NCI-H69 (cell line): ENCODE measurements at regions not wholly inside any gene's neighbourhood (a gene's known extent, or its start where the extent isn't known, plus 50 kb on each side); places are given as distances from the start of the nearest gene placed in this dataset.

ENCODE experiments used
- DNase-seq: peaks from one replicate; lab custom pipeline; 2025; lab: John Stamatoyannopoulos, UW

- DNase-seq: no peak
Measured at GRCh38 chr9:85260275-85260845, 481.4 kb downstream of the AGTPBP1 start.

DNA sequence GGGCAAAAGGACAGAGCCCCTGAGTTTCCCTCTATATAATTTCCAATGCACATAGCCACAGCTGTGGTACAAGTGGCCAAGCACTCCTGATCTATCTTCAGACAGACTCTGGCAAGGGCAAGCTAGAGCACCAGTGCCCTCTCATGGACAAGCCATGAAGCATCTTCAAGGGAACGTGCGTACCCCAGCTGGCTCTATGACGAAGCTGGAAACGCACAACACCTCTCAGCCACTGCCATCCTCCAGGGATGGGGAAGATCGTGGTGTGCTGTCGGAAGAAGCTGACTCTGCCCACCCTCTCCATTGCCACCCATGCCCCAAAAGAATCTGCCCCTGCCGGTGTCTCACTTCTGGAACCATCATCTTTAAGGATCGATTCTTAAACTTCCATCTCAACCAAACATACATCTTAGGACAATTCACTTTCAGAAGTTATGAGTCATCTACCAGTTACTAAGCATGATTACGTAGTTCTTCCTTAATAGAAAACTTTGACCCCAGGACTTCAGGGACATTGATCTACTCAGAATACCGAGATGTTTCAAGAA lies 482.9 kb downstream of the AGTPBP1 start:
- DNase-seq: peak; percentile 64

GRCh38 chr9:85258236-85258635 lies 483.5 kb downstream of the AGTPBP1 start:
- no peak for DNase-seq

DNA sequence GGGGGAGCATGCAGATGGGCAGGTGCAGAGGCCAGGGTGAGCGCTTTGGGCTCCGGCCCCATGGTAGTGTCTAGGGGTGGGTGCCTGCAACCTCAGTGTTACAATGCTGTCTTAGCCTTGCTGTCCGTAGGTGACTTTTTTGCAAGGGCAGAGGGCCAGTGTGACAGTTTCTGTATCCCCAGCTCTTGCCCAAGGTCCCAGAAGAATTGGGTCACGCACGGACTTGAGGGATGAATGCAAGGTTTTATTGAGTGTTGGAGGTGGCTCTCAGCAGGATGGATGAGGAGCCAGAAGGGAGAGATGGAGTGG lies 492.5 kb downstream of the AGTPBP1 start:
- DNase-seq: no peak

DNA sequence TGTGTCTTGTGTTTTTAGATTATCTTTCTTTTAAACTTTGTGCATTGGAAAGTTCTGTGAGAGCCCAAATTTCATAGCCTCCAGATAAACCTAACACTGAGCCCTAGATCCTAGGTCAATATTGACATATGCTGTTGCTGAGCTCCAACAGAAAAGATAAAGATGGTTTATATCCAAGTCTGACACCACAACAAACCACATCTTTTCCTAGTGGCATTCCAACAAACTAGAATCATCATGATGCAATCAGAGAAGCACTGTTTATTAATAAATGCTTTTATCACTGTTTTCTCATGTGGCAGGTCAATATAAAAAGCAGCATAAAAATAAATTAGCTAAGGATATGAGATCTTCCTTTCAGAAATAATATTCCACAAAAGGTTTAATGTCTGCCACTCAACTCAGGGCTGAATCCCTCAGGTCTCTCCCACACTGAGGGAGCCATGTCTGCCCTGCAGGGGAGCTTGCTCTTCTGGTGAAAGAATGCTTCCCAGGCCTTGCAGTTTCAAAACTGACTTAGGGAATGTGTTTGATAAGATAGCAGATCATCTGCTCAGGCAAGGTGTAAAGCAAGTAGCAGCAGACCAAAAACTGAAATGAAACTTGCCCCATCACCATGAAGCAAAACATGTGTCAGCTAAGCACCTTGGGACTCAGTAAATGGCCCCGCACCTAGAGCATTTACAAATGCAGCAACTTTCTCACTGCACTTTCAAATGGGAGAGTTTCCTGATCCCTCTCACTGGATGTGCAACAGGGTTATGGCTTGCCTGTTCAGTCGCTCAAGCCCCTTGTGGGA lies 493.0 kb downstream of the AGTPBP1 start:
- no peak for DNase-seq

- no peak for DNase-seq
Measured at GRCh38 chr9:85246541-85246940, 495.2 kb downstream of the AGTPBP1 start.

DNA sequence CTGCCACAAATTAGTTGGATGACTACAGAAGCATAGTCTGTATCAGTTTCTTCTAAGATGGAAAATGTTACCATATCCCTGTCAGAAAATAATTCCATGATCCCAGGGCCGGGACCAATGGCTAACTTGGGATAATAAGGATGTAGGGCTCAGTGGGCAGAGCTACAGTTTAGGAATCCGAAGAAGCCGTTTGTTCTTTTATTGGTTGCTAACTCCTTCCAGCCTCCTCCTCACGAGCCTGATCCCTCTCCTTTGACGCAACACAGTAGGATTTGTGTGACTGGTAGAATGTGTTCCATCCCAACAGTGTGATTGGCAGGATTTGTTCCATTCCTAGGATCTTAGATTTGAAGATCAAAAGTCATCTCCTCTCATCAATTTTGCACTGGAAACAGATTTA lies 496.9 kb downstream of the AGTPBP1 start:
- DNase-seq: no peak

DNA sequence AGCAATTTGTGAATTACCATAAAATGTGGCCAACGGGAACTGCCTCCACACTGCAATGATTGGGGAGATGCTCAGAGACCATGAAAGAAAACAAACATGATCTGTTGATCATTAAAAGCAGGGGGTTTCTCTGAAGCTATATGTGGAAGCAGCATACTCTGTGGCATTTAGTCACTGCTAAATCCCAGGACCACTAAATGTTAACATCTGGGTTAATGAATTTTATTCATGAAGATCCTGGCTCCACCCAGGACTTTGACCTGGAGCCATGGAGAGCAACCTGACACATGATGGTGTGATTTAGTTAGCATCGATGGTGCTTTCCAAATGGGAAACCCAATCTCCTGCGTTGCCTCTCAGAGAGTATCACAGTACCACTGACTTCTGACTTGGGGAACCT lies 497.8 kb downstream of the AGTPBP1 start:
- no peak for DNase-seq

DNA sequence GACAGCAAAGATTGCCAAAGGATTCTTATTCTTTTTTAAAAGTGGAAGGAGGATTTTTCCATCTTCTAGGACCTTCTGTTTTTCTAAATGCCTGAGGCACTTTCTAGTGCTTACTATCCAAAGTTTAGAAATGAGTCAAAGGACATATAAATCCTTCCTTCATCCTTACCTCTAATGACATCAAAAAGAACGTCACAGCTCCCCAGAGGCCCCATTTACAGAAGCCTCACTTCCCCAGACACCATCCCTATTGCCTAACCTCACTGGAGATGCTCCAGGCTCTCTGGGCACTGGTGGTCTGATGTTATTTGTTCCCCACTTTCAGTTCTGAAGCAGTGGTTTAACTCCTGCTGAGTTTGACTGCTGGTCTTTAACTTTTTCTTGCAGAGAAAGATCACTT lies 504.3 kb downstream of the AGTPBP1 start:
- DNase-seq: no peak

DNA sequence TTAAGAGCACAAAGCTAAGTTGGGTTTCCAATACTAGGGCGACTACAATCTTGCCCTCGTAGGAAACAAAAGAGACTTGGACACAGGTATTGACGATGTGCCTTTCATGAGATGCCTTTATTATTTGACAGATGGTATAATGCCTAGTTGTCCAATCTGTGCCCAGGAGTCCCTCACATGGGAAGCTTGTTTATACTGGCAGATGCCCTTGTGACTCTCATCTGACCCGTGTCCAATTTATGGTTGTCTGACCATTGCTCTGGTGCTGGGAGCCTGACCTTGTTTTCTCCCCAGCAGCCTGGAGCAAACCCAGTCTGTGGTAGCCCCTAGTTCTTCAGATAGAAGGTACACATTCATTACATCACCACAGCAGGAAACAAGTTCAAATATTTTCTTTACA lies 511.7 kb downstream of the AGTPBP1 start:
- DNase-seq: no peak

DNA sequence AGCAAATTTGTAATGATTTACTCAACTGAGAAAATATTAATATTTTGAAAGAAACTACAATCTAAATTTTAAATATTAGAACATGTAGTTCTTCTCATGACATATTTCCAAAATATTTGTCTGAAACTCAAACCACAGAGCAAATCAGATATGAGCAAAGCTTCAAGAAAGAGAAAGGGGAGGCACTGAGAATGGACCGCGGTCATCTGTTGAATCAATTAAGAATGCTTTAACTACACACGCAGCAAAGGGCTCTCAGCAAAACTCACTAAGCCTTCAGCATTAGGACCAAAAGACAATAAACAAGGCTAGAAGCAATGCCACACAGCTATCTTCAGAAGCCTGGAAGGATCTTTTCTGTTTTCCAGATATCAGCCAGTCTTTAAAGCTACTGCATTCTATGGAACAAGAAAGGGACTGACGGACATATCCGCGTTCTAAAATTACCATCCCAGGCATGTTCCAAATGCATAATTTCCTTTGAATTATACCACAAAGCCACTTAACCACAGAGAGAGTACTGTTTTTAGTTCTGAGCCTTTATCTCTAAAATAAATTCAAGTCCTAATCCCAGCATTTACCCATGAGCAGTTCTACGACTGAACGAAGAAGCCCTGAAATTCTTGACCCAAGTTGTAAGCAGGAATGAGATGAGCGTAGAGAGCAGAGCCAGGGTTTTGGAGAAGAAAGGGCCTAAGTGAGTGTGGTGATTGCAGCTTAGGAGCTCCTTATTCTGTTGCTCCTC lies 513.5 kb downstream of the AGTPBP1 start:
- DNase-seq: no peak

DNA sequence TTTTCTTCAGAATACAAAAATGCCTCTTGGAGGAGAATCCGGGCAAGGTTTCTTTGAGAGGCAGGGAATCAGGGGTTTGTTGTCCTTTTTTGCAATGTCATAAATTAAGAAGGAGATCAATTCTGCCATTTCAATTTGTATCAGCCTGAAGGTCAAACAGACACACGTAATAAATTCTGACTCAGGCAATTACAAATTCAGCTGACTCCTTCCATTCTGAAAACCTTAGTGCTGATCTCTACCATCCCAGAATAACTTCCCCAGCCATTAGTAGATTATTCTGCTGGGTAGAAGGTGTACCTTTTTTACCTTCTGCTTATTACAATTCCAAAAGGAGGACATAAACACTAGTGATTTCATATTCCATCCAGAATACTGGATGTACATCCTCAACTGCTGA lies 516.6 kb downstream of the AGTPBP1 start:
- DNase-seq: no peak

DNA sequence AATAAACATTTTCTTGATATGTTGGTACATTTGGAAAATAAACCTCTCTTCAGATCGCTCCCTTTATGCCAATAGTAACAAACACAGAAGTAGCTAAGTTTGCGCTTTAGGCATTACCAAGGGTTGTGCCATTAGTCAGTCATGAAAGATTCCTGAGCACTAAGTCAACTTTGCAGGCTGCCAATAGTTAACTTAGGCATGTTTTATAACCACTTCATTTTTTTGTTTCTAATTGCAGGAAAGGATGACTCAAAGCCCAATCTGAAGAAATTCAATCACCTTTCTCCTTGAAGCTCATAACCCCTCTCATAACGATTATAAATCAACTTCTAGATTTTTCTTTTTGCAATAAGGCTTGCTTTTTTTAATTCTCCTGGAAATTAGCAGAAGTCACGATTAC lies 517.0 kb downstream of the AGTPBP1 start:
- DNase-seq: no peak

DNA sequence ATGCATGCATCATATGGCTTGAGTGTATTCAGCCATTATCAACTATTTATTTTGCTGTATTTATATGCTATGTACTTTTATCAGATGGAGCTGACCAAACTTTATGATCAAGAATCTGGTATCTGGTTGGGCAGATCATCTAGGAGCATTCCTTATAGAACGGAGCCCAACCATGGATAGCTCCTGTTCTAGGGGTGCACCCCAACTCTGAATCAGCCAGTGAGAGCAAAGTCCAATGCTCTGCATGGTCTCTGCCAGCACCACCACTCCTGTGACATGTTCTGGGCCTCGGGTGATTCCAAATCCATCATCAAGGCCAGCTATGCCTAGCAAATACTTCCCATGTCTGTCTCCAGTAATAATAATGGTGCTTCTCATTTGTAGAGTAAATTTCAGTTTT lies 517.5 kb downstream of the AGTPBP1 start:
- DNase-seq: no peak

GRCh38 chr9:85223506-85224125 lies 518.1 kb downstream of the AGTPBP1 start:
- no peak for DNase-seq

DNA sequence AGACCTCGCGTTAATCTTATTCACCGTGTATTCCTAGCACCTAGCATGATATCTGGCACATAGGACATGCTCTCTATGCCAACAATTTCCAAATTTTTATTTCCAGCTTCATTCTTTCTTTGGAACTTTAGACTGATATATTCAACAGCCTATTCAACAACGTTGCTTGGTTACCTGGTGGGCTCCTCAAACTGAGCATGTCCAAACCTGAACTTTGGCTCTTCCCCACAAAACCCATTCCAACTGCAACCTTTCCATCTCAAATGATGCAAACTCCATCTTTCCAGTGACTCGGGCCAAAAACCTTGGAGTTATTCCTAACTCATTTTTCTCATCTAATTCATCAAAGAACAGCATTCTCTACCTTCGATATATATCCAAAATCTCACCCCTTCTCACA lies 525.2 kb downstream of the AGTPBP1 start:
- no peak for DNase-seq

- DNase-seq: no peak
Measured at GRCh38 chr9:85215961-85216360, 525.8 kb downstream of the AGTPBP1 start.

DNA sequence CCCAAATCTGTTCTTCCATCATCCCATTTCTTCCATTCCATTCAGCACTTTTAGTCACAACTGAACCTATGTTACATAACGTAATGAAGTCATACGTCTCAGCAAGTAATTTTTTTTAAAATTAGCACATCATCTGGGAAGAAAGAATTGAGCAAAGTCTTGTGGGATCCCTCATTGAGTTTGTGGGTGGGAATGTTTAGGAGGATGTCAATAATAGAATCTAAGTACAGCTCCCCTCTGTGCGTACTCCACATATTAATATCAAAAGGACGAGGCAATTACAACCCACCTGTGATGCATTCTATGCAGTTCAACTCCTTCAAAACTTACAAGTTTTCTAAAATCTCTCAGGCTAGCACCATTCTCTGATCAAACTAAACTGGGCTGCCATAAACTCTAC lies 526.3 kb downstream of the AGTPBP1 start:
- DNase-seq: no peak

GRCh38 chr9:85213650-85214607 lies 527.8 kb downstream of the AGTPBP1 start:
- DNase-seq: no peak

- DNase-seq: peak; percentile 24
Measured at GRCh38 chr9:85212887-85213286, 528.9 kb downstream of the AGTPBP1 start.

DNA sequence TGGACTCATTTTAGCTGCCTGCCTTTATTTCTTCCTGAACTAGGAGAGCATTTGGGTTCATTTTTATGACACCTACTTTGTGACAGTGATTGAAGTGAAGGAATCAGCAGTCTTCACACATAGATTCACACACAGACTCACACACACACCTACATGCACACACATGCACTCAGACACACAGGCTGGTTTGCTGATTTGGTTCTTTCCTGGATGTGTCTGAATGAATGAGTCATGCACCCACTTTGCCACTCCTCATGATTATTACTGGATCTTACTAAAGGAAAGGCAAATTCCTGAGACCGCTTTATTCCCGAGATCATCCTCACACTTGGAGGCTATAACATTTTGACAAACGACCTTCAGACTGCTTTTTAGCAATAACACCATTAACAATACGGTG lies 529.5 kb downstream of the AGTPBP1 start:
- no peak for DNase-seq

DNA sequence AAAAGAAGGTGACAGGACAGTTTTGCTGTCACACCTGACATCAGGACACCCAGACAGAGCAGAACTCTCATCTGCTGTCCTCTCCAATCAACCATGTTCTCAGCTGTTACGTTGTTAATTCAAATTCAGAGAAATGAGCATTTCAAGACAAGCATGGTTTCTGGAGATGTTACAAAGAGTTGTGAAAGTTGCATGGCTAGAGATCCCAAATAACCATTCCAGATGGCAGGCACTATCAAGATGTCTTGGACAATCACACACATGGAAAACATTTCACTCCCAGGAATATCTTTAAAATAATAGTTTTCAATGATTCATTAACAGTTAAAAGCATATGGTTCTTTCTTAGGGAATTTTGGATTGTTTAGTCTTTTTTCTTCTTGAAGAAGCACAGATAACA lies 533.1 kb downstream of the AGTPBP1 start:
- DNase-seq: no peak
